ENCODE measurements at regions not wholly inside any gene's neighbourhood (a gene's known extent, or its start where the extent isn't known, plus 50 kb on each side); places are given as distances from the start of the nearest gene placed in this dataset.

- in situ Hi-C loops (cut with HindIII; ENCODE audit: extremely low pct_ligation_motif_present, low pct_unique_long_range_greater_than_20kb) (no loop called here), intact Hi-C loops (cut with micrococcal nuclease; ENCODE audit: unreplicated experiment) (no loop called here)
- POLR2A ChIA-PET: no interaction called here
- Histone ChIP-seq H3K36me3 (replicated peaks in 1 of 2; ENCODE audit: control insufficient read depth in 1 of 2, insufficient read depth in 2 of 2, low read length in 2 of 2) (no peaks in the 10 kb centered on the region), H2AFZ (ENCODE audit: low read length) (no peak overlapping the region), H3K4me2 (ENCODE audit: low read depth, low read length) (no peak overlapping the region), H4K20me1 (ENCODE audit: insufficient read depth, low read length) (no peaks in the 10 kb centered on the region), H3K9me3 (ENCODE audit: low read length) (no peaks in the 10 kb centered on the region), H3K27ac (ENCODE audit: extremely low read length, insufficient read depth, low read length) (no peak overlapping the region), H3K27me3 (ENCODE audit: control insufficient read depth in 1 of 2, insufficient read depth in 2 of 2, low read length in 2 of 2) (no peaks in the 10 kb centered on the region; a peak in 2 of 5 replicates), H3K9ac (ENCODE audit: insufficient read depth, low read depth, low read length) (no peak overlapping the region), H3K4me3 (replicated peaks in 1 of 3; ENCODE audit: insufficient read depth in 1 of 3, low read depth in 2 of 3, low read length in 3 of 3) (no peak overlapping the region), H3K79me2 (ENCODE audit: insufficient read depth, low read length) (no peaks in the 10 kb centered on the region), H3K4me1 (ENCODE audit: insufficient read depth, low read length) (peaks cover 18% of the 10 kb centered on the region)
- CTCF ChIA-PET (ENCODE audit: low intra/inter-chr PET ratio, low total read pairs): no interaction called here
- BruUV-seq (replicated peaks): no TSS peak
- WGBS (ENCODE audit: low lambda C conversion rate): 38% methylated on average over 2 of the region's 2 CpGs
- TF ChIP-seq RBM39 (IDR thresholded peaks at IDR 0.05; ENCODE audit: low read depth, low read length, poor library complexity, severe bottlenecking) (no peak), HNF1B (CRISPR knock-in tag; IDR thresholded peaks at IDR 0.05) (no peak), SRF (IDR thresholded peaks at IDR 0.05; ENCODE audit: low read depth, low read length) (no peak), ETV5 (CRISPR knock-in tag; IDR thresholded peaks at IDR 0.05; ENCODE audit: borderline replicate concordance) (no peak), ZBTB38 (CRISPR knock-in tag; IDR thresholded peaks at IDR 0.05) (no peak)
- no peak for DNase-seq (ENCODE audit: low spot score)
- FAIRE-seq: no peak
- no peak for ATAC-seq
Observed at GRCh38 chr4:38284294-38285030, 324.3 kb downstream of the PTTG2 start.
